ENCODE measurements at regions not wholly inside any gene's neighbourhood (a gene's known extent, or its start where the extent isn't known, plus 50 kb on each side); places are given as distances from the start of the nearest gene placed in this dataset.

DNA sequence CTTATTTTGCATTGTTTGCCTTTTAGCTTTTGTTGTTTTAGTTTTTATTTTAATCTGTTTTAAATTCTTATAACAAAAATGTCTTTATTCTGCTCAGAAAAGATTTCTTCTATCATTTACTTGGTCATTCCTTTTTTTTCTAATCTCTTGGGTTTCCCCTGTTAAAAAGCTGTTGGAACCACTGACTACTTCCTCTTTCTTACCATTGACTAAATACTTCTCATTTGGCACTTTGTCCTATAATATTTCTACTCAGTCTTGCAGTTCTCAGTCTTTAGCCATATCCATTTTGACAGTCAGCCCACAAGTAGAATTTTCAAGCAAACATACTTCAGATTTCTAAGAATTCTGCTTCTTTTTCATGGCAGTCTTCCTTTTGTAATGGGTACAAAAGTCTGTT is 567.2 kb downstream of the SATB2 start:
- TF ChIP-seq, protein P1, sequence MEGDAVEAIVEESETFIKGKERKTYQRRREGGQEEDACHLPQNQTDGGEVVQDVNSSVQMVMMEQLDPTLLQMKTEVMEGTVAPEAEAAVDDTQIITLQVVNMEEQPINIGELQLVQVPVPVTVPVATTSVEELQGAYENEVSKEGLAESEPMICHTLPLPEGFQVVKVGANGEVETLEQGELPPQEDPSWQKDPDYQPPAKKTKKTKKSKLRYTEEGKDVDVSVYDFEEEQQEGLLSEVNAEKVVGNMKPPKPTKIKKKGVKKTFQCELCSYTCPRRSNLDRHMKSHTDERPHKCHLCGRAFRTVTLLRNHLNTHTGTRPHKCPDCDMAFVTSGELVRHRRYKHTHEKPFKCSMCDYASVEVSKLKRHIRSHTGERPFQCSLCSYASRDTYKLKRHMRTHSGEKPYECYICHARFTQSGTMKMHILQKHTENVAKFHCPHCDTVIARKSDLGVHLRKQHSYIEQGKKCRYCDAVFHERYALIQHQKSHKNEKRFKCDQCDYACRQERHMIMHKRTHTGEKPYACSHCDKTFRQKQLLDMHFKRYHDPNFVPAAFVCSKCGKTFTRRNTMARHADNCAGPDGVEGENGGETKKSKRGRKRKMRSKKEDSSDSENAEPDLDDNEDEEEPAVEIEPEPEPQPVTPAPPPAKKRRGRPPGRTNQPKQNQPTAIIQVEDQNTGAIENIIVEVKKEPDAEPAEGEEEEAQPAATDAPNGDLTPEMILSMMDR (IDR thresholded peaks at IDR 0.05) = no peak
- no peak for TF ChIP-seq POLR2A (IDR thresholded peaks at IDR 0.05)

All from thyroid gland (tissue), 4 donors.